ENCODE measurements at regions not wholly inside any gene's neighbourhood (a gene's known extent, or its start where the extent isn't known, plus 50 kb on each side); places are given as distances from the start of the nearest gene placed in this dataset.

DNA sequence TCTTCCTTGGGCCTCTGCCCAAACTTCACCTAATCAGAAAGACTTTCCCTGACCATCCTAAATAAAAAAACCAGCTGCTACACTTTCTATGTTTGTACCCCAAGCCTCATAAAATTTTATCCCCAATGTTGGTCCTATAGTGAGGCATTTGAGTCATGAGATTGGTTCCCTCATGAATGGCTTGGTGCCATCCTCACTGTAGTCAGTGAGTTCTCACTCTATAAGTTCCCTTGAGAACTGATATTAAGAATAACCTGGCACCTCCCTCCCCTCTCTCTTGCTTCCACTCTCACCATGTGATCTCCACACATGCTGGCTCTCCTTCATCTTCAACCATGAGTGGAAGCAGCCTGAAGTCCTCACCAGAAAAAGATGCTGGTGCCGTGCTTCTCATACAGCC is 316.9 kb upstream of the PRDM1 start:
- TF ChIP-seq EZH2 (conservative IDR thresholded peaks at IDR 0.05; ENCODE audit: low read depth, low read length) = no peak
- TF ChIP-seq TARDBP (CRISPR knock-in tag; IDR thresholded peaks at IDR 0.05) = no peak
- no peak for TF ChIP-seq ZNF264 (CRISPR knock-in tag; IDR thresholded peaks at IDR 0.05)
- no peak for TF ChIP-seq ESRRA (CRISPR knock-in tag; IDR thresholded peaks at IDR 0.05; ENCODE audit: low read depth)
- no peak for TF ChIP-seq RARG (CRISPR knock-in tag; IDR thresholded peaks at IDR 0.05; ENCODE audit: low read depth)
- no peak for TF ChIP-seq NR2C2 (CRISPR knock-in tag; IDR thresholded peaks at IDR 0.05; ENCODE audit: borderline replicate concordance)
- TF ChIP-seq EHMT2 (IDR thresholded peaks at IDR 0.05; ENCODE audit: borderline replicate concordance, low read depth, low read length) = no peak
- no peak for TF ChIP-seq ZNF674 (CRISPR knock-in tag; IDR thresholded peaks at IDR 0.05; ENCODE audit: low read depth)
- no peak for TF ChIP-seq FOXA3 (CRISPR knock-in tag; IDR thresholded peaks at IDR 0.05)
- TF ChIP-seq ZNF746 (CRISPR knock-in tag; IDR thresholded peaks at IDR 0.05) = no peak
- TF ChIP-seq HNRNPL (IDR thresholded peaks at IDR 0.05; ENCODE audit: low read depth, low read length) = no peak
- TF ChIP-seq NR2F2 (IDR thresholded peaks at IDR 0.05; ENCODE audit: borderline replicate concordance, low read depth) = no peak
- TF ChIP-seq ZNF354B (CRISPR knock-in tag; IDR thresholded peaks at IDR 0.05) = no peak
- TF ChIP-seq ZNF619 (CRISPR knock-in tag; IDR thresholded peaks at IDR 0.05) = no peak
